AG10803 (cell line): ENCODE measurements at regions not wholly inside any gene's neighbourhood (a gene's known extent, or its start where the extent isn't known, plus 50 kb on each side); places are given as distances from the start of the nearest gene placed in this dataset.

Source experiments
- DNase-seq: peaks from one replicate; pipeline ENCODE4 v3.0.0; 2010; ENCODE audit warnings: low read depth
- H3K4me3 ChIP-seq: 2 replicates; pipeline ENCODE4 v1.5.1; 2011; ENCODE audit warnings: mild to moderate bottlenecking, low read length, control low read depth
- TF ChIP-seq, protein P1 (sequence below): conservative IDR thresholded peaks from 2 replicates; pipeline ENCODE4 v1.5.1; 2011; ENCODE audit warnings: mild to moderate bottlenecking, low read length, control low read depth, inconsistent platforms

DNA sequence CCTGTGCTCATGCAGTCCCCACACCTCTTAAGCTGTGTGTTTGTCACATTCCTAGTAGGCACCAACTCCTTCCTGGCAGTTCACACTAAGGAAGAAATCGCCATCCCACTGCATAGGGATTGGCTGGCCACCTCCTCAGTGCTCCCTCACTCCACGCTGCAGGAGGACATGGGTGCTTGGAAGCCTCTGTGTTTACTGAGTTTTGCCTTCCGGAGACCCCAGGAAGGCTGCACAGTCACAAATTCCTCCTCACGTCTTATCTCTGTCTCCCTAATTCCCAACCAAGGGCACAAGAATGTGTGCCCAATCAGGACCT, 93.8 kb upstream of the GALNT2 start:
- TF ChIP-seq, protein P1, sequence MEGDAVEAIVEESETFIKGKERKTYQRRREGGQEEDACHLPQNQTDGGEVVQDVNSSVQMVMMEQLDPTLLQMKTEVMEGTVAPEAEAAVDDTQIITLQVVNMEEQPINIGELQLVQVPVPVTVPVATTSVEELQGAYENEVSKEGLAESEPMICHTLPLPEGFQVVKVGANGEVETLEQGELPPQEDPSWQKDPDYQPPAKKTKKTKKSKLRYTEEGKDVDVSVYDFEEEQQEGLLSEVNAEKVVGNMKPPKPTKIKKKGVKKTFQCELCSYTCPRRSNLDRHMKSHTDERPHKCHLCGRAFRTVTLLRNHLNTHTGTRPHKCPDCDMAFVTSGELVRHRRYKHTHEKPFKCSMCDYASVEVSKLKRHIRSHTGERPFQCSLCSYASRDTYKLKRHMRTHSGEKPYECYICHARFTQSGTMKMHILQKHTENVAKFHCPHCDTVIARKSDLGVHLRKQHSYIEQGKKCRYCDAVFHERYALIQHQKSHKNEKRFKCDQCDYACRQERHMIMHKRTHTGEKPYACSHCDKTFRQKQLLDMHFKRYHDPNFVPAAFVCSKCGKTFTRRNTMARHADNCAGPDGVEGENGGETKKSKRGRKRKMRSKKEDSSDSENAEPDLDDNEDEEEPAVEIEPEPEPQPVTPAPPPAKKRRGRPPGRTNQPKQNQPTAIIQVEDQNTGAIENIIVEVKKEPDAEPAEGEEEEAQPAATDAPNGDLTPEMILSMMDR = no peak

DNA sequence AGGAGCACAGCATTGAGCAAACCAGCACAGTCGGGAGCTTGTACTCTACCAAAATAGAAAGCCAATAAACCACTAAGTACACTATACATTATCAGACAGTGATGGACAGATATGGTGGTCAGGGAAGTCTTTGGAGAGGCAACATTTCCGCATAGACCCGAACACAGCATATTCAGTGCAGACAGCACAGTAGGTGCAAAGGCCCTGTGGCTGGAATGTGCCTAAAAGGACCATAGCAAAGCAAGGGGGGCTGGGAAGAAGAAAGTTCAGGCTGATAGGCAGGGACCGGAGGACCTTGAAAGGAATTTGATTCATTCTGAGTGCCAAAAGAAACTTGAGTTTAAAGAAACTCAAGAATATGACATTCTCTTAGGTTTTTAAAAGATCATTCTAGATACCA, 92.0 kb upstream of the GALNT2 start:
- H3K4me3 ChIP-seq = no peak overlapping the region
- no peak for DNase-seq
- TF ChIP-seq, protein P1 = no peak

More for the DNA sequence above, 93.8 kb upstream of the GALNT2 start:
- DNase-seq = no peak
- H3K4me3 ChIP-seq = no peak overlapping the region

DNA sequence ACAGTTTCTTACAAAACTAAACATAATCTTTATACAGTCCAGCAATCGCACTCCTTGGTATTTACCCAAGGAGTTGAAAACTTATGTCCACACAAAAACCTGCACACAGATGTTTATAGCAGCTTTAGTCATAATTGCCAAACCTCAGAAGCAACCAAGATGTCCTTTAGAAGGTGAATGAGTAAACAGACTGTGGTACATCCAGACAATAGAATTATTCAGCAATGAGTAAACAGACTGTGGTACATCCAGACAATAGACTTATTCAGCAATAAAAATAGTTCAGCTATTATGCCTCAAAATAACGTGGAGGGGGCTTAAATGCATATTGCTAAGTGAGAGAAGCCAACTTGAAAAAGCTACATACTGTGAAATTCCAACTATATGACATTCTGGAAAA, 87.0 kb upstream of the GALNT2 start:
- no peak overlapping the region for H3K4me3 ChIP-seq
- DNase-seq = peak; percentile 4
- TF ChIP-seq, protein P1 = no peak

DNA sequence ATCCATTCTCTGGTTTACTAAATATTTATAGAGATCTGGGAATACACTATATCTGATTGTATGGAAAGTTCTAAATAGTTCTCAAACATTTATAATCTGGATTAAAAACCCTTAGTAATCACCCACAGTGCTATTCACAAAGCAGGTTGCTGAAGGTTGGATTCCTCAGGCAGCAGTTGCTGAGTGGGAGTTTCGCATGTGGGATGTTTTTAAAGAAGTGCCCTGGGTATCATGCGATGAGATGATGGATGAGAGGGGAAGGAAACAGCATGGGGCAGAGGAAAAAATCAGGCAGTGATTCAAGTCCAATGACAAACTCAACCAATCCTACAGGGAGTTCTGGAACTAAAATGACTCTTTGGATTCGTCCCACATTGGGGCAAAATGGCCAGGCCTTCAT, 85.3 kb upstream of the GALNT2 start:
- no peak overlapping the region for H3K4me3 ChIP-seq
- no peak for DNase-seq
- TF ChIP-seq, protein P1 = no peak

DNA sequence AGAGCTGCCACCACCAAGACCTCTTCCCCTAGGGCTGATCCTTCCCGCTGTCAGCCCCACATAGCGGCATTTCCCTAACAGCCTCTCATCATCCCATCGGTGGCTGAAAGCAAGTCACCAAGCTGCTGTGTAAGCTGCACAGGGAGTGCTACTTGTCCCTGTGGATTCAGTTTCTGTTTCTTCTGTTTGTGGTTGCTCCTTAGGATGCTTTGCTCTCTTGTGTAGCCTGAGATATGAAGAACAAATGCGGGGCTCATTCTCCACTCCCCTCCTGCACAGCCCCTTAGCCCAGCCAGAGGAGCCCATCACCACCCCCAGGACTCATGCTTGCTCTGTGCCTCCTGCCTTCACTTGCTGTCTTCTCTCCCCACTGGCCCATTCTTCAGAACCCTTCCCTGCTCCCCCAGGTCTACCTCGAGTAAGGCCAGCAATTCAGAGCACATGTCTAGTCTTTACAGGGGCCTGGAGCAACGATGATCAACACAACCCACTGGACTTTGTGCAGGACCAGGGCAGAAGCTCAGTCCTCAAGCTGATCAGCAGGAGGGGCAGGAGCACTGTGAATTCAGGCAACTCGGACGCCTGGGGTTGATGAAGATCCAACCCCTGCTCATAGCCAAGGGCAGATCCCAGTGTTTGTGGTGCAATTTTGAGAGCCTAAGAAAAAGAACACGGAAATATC, 82.6 kb upstream of the GALNT2 start:
- no peak overlapping the region for H3K4me3 ChIP-seq
- peak; percentile 3 for DNase-seq
- TF ChIP-seq, protein P1 = no peak

DNA sequence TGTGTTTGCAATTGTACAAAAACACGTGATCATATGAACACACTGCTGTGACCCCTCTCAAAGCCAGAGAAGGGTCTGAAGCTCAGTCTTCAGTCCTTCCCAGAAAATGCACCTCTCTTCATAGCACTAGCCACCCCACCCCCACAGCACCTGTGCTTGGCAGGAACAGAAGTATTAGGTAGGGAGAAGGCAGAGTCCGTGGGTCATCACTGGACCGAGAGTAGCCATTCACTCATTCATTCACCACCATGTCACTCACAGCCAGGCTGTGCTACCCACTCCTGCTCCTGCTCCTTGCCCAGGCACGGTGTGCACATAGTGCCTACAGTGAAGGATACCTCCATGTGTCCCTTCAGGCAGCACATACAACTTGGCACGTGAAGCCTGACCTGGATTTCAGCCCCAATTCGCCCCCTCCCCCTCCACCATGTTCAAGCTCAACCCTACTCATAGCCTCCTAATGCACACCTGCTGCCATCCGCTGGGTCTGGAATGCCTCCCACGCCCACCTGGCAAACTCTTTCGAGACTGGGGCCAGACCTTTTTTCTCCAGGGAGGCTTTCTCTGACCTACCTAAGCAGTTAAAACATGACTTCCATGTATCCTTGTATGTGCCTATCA, 81.9 kb upstream of the GALNT2 start:
- DNase-seq = no peak
- TF ChIP-seq, protein P1 = no peak
- no peak overlapping the region for H3K4me3 ChIP-seq

DNA sequence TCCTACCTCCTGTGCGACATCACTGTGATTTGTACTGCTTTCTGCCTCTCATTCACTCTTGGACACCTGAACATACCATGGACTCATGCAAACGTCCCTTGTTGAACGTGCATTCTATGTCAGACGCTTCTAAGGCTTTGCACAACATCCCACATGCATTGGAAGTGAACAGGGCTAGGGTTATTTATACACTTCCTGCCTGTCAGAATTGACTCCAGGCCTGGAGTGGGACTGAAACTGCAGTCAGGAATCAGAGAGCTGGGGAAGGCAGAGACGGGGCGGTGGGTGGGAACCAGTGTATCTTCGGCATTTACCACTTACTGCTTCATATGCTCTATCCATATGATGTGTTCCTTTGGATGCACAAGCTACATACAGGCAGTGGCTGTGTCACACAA, 81.4 kb upstream of the GALNT2 start:
- H3K4me3 ChIP-seq = no peak overlapping the region
- TF ChIP-seq, protein P1 = no peak

More for the DNA sequence above, 81.4 kb upstream of the GALNT2 start:
- DNase-seq = no peak
